NT2/D1 (cell line): ENCODE measurements at regions not wholly inside any gene's neighbourhood (a gene's known extent, or its start where the extent isn't known, plus 50 kb on each side); places are given as distances from the start of the nearest gene placed in this dataset.

Source experiments
- DNase-seq: peaks from one replicate; pipeline ENCODE4 v3.0.0-alpha.2; 2011; ENCODE audit warnings: low read depth, low spot score
- H3K27me3 ChIP-seq: 2 replicates; pipeline ENCODE4 v1.6.0; 2011; ENCODE audit warnings: mild to moderate bottlenecking; ENCODE audit not compliant: insufficient read length, insufficient read depth
- H3K36me3 ChIP-seq: 2 replicates; pipeline ENCODE4 v1.6.1; 2011; ENCODE audit warnings: mild to moderate bottlenecking, low read length, mixed read lengths; ENCODE audit not compliant: insufficient read depth, insufficient read length
- H3K4me1 ChIP-seq: 2 replicates; pipeline ENCODE4 v1.5.1; 2011; ENCODE audit not compliant: insufficient read depth, insufficient read length
- H3K4me3 ChIP-seq: 2 replicates; pipeline ENCODE4 v1.5.1; 2011; ENCODE audit warnings: low read depth; ENCODE audit not compliant: insufficient read length
- H3K9ac ChIP-seq: 2 replicates; pipeline ENCODE4 v1.6.0; 2011; ENCODE audit warnings: low read depth; ENCODE audit not compliant: insufficient read length
- H3K9me3 ChIP-seq: 2 replicates; pipeline ENCODE4 v1.5.1; 2011; ENCODE audit warnings: mild to moderate bottlenecking, low read length; ENCODE audit not compliant: insufficient read depth
- SUZ12 ChIP-seq: IDR thresholded peaks from 2 replicates; pipeline ENCODE4 v1.6.1; 2011; ENCODE audit not compliant: insufficient read length, insufficient read depth; ENCODE audit errors: extremely low read depth
- YY1 ChIP-seq: IDR thresholded peaks from 2 replicates; pipeline ENCODE4 v1.6.1; 2011; ENCODE audit not compliant: insufficient read length, insufficient read depth
- ZNF274 ChIP-seq: IDR thresholded peaks from 2 replicates; pipeline ENCODE4 v1.6.1; 2011; ENCODE audit warnings: mild to moderate bottlenecking, low read depth, low read length

DNA sequence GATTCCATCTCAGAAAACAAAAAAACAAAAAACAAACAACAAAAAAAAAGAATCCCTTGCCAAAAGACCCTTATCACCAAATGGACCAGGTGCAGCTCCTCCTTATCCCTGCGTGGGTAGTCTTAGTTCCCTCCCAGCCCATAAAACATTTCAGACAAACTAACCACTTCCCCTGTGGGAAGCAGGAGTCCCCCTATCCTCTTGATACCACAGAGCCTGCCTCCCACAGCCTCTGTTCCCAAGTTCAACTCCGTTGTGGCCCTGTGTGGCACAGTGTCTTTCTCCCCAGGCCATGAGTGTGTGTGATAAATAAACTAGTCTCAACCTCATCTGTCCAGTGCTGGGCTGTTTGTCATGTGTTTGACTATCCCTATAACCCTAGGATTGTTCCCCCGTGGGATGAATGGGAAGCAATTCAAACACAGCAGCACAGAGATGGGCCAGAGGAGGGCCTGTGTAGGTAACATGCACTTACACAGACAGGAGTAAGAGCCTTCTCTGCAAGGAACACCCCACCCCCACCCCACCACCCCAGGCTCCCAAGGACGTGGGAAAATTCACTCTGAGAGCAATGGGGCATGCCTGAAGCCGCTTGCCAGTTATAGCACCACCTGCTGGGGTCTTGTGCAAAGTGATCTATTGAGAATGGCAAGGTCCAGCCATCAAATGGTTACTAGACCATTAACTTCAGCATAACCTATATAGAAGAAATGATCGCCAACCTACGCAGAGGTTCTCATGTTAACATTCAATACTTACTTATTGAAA is 147.1 kb upstream of the GHITM start:
- Histone ChIP-seq H3K4me3 (no peak overlapping the region), H3K9ac (no peak overlapping the region), H3K4me1 (no peaks in the 10 kb centered on the region), H3K27me3 (no peaks in the 10 kb centered on the region), H3K9me3 (no peaks in the 10 kb centered on the region), H3K36me3 (no peaks in the 10 kb centered on the region)
- no peak for TF ChIP-seq SUZ12
- no peak for TF ChIP-seq ZNF274
- TF ChIP-seq YY1, result no peak
- DNase-seq, result peak; percentile 56

- TF ChIP-seq YY1 (no peak), ZNF274 (no peak), SUZ12 (no peak)
- Histone ChIP-seq H3K4me1 (no peaks in the 10 kb centered on the region), H3K27me3 (no peaks in the 10 kb centered on the region), H3K36me3 (no peaks in the 10 kb centered on the region), H3K9me3 (no peaks in the 10 kb centered on the region), H3K9ac (no peak overlapping the region), H3K4me3 (no peak overlapping the region)
- no peak for DNase-seq
Measured at GRCh38 chr10:83994325-83994724, 145.0 kb upstream of the GHITM start.

DNA sequence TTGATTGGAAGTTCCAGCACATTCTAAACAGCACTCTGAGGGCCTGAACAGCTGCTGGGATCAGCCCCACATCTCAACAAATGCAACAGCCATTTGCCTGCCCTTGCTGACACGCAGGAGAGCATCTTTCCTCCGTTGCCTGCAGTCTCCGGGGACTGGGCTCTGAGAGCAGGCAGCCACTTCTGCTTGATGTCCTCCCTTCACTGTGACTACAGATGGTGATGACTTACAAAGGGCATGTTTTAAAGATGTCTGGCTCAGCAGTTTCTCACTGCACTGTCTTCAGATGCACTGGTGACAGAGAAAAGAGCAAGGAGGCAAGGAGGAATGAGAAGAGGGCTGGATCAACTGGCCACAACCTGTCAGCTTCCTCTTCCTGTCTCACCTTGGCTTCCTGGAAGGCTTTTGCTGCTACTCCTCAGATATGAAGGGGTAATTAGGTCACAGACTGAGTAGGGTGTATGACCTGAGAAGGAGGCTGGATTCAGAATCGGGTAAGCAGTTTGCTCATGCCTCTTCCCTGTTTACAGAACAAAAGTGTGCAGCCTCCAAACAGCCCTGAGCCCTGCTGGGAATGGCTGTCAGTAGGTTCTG is 143.5 kb upstream of the GHITM start:
- no peak overlapping the region for H3K4me3 ChIP-seq
- no peak for DNase-seq
- no peak overlapping the region for H3K9ac ChIP-seq

GRCh38 chr10:84004221-84004620 is 135.1 kb upstream of the GHITM start:
- H3K27me3 ChIP-seq, result no peaks in the 10 kb centered on the region
- H3K4me1 ChIP-seq, result no peaks in the 10 kb centered on the region
- no peaks in the 10 kb centered on the region for H3K36me3 ChIP-seq
- no peak overlapping the region for H3K9ac ChIP-seq
- TF ChIP-seq ZNF274, result no peak
- TF ChIP-seq YY1, result no peak
- TF ChIP-seq SUZ12, result no peak
- no peak for DNase-seq
- no peaks in the 10 kb centered on the region for H3K9me3 ChIP-seq
- H3K4me3 ChIP-seq, result no peak overlapping the region

More for the DNA sequence above, 143.5 kb upstream of the GHITM start:
- Histone ChIP-seq H3K4me1 (no peaks in the 10 kb centered on the region), H3K9me3 (no peaks in the 10 kb centered on the region), H3K36me3 (no peaks in the 10 kb centered on the region), H3K27me3 (no peaks in the 10 kb centered on the region)
- no peak for TF ChIP-seq ZNF274
- no peak for TF ChIP-seq SUZ12
- no peak for TF ChIP-seq YY1

DNA sequence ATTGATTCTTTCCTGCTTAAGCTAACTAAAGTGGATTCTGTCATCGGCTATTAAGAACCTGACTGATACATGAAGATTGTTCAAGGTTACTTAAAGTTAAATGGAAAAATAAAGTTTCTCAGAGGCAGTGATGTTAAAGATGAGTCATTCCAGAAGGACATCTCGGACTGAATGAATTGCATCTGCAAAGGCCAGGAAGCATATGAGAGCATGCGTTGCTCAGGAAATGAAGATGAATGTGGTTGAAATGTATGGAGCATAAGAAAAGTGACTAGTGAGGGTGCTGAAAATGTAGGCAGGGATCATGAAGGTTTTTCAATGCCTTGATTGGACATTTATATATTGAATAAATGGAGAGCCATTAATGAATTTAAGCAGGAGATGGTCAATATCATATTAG is 133.9 kb upstream of the GHITM start:
- H3K36me3 ChIP-seq, result no peaks in the 10 kb centered on the region
- H3K27me3 ChIP-seq, result no peaks in the 10 kb centered on the region
- no peak for TF ChIP-seq SUZ12
- TF ChIP-seq ZNF274, result no peak
- no peak for TF ChIP-seq YY1
- no peaks in the 10 kb centered on the region for H3K4me1 ChIP-seq
- H3K9me3 ChIP-seq, result no peaks in the 10 kb centered on the region
- H3K9ac ChIP-seq, result no peak overlapping the region
- no peak overlapping the region for H3K4me3 ChIP-seq
- DNase-seq, result no peak

DNA sequence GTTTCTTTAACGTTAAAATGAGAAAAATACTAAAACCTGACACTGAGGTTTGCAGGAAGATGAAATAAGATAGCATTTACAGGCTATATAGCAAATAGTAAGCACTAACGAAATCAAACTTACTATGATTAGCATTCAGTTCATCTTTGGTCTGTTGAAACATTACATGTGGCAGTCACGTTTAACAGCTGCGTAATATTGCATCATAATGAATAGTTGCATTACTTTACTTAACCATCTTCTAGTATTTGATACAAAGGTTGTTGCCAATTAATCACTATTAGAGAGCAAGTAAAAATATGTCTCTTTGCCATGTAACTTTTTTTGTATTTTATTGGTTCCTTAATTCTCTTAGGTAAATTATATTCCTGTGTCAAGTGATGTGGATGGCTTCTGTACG is 131.8 kb upstream of the GHITM start:
- Histone ChIP-seq H3K9me3 (no peaks in the 10 kb centered on the region), H3K36me3 (no peaks in the 10 kb centered on the region), H3K27me3 (no peaks in the 10 kb centered on the region), H3K9ac (no peak overlapping the region), H3K4me1 (no peaks in the 10 kb centered on the region), H3K4me3 (no peak overlapping the region)
- TF ChIP-seq YY1 (no peak), ZNF274 (no peak), SUZ12 (no peak)
- no peak for DNase-seq

GRCh38 chr10:84008878-84009277 is 130.4 kb upstream of the GHITM start:
- peak; percentile 8 for DNase-seq
- TF ChIP-seq ZNF274 (no peak), YY1 (no peak), SUZ12 (no peak)

More at GRCh38 chr10:84008878-84009277, 130.4 kb upstream of the GHITM start:
- Histone ChIP-seq H3K4me3 (no peak overlapping the region), H3K9me3 (no peaks in the 10 kb centered on the region), H3K27me3 (no peaks in the 10 kb centered on the region), H3K36me3 (no peaks in the 10 kb centered on the region), H3K4me1 (no peaks in the 10 kb centered on the region), H3K9ac (no peak overlapping the region)
